GM12872 (cell line): ENCODE measurements at regions not wholly inside any gene's neighbourhood (a gene's known extent, or its start where the extent isn't known, plus 50 kb on each side); places are given as distances from the start of the nearest gene placed in this dataset.

Experiments used
- TF ChIP-seq, protein P1 (sequence below): IDR thresholded peaks from 3 replicates; pipeline ENCODE4 v1.5.1; 2011; ENCODE audit warnings: low read depth, mild to moderate bottlenecking, low read length, moderate library complexity; ENCODE audit not compliant: insufficient read depth

DNA sequence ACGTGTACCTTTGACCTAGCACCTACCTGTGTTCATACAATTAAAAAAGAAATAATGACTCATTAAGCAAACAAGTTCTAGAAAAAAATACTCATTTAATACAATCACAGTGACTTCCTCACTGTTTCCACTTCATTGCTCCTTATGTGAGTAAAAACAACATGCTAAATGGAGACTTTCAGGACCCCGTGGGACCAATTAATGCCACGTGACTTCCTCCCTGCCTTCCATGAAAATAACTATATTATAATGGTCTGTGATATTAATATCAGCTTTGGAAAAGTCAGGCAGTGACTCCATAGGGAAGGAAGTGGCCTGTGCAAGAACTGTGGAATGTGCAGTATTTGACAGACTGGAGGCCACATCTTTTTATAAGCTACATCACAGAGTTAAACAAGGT is 337.8 kb downstream of the HLX start:
- TF ChIP-seq, protein P1, sequence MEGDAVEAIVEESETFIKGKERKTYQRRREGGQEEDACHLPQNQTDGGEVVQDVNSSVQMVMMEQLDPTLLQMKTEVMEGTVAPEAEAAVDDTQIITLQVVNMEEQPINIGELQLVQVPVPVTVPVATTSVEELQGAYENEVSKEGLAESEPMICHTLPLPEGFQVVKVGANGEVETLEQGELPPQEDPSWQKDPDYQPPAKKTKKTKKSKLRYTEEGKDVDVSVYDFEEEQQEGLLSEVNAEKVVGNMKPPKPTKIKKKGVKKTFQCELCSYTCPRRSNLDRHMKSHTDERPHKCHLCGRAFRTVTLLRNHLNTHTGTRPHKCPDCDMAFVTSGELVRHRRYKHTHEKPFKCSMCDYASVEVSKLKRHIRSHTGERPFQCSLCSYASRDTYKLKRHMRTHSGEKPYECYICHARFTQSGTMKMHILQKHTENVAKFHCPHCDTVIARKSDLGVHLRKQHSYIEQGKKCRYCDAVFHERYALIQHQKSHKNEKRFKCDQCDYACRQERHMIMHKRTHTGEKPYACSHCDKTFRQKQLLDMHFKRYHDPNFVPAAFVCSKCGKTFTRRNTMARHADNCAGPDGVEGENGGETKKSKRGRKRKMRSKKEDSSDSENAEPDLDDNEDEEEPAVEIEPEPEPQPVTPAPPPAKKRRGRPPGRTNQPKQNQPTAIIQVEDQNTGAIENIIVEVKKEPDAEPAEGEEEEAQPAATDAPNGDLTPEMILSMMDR = no peak

DNA sequence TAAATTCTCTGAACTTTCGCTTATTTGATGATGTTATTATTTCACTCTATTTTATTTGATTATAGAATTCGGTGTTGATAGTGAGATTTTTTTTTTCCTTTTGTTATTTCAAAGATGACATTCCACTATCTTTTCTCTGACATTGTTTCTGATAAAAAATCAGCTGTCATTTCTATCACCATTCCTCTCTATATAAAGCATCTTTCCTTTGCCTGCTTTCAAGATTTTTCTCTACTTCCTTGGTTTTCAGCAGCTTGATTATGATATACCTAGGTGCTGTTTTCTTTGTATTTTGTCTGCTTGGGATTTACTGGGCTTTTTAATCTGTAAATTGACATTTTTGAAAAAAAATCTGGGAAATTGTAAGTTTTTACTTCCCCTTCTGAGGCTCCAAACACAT is 344.0 kb downstream of the HLX start:
- TF ChIP-seq, protein P1 = no peak

DNA sequence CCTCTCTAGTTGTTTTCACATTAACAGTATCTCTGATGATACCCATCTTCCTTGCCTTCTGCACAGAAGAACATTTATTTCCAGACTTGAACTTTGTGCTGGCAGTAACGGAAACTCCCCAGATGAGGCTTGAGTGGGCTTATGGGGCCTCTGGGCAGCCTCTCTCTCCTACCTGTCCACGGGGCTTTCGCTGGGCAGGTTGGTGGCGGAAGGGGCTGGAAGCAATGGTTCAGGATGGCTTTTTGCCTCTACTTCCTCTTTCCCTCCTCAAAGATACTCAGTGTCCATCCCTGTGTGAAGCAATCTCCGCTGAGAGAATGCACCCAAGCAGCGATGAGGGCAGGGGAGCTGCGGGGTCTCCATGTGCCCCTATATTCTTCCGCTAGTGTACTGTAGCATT is 348.2 kb downstream of the HLX start:
- TF ChIP-seq, protein P1 = no peak

DNA sequence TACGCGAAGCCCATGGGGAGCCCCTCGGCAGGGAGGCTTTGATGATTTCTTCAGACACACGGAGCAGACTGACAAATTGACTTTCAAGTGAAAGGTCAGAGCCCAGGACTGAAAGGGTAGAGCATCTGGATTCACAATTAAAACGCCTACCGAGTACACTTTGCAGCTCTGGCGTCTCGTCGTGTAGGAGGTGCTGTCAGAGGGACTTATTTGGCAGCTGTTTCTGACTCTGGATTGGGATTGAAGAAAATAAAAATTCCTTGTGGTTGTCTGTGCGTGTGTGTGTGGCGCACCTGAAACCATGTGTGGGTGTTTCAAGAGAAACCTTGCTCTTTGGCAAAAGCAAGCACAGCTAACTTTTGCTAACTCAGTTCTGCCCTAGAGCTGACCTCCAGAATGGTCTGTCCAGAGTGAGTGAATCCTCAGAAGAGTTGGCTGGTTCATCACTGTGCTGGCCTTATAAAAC is 348.7 kb downstream of the HLX start:
- TF ChIP-seq, protein P1 = no peak

DNA sequence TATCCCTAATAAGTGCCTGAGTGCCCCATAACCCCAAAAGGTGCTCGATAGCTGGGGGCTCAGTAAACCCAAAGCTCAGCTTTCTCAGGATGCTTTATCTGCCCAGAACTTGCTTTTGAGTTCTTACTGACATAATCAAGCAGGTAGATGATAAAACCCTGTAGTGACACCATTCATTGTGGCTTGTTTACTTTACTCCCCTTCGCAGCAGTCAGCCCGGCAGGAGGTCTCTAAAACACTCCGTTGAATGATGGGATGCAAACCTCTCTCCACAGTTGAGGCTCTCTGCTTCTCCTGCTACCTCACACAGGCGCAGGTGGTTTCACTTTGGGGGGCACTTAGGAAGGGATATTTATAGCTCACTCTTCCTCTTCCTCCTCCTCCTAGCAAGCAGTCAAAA is 349.4 kb downstream of the HLX start:
- TF ChIP-seq, protein P1 = no peak

DNA sequence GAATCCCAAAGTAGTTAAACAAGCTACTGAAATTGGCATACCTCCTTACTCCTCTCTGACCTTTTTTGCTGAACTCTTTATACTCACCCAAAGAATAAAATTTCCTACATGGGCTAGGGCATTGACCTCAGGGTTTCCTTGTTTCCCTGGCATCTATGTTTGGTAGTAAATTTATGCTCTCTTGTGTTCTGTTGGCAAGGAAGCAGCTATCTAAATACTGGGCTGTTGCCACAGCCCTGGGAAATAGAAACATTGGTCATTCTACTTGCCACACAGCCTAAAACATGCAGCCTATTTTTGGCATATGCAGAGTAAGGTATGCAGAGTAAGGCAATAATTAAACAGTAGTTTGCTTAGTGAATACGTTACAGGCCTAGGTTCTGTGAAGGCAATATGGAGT is 351.4 kb downstream of the HLX start:
- TF ChIP-seq, protein P1 = no peak

DNA sequence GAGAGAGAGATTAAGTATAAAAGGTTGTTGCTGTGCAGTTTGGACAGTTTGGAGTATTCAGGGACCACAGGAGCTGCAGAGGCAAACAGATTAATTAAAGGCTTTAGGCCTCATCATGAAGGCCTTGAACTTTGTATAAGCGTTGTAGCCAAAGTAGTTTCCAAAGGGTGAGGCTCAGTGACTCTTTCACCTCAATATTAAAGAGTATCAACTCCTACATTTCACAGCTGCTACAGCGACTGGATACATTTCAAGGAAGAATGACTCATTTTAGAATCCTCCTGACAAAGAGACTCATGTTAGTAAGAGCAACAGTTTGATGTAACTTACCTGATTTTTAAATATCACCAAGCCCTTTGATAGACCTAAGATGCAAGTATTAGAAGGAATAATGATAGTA is 355.5 kb downstream of the HLX start:
- TF ChIP-seq, protein P1 = no peak

DNA sequence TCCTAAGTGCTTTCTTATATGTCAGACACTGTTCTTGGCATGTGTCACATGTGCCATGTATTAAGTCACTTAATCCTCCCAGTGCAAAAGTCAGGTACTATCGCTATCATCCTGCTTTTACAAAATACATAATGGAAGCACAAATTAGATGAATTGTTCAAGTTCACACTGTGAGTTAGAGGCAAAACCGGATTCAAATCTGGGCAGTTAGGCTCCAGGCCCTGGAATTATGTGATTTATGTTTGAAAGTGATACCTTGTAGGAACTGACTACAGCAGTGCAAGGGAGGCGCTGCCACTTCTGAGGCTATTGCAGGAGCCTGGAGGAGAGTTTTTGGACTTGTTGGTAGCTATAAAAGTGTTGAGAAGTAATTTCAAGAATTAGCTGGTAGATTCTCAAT is 358.3 kb downstream of the HLX start:
- TF ChIP-seq, protein P1 = no peak
